Fibroblast of lung (primary cell): ENCODE measurements at regions not wholly inside any gene's neighbourhood (a gene's known extent, or its start where the extent isn't known, plus 50 kb on each side); places are given as distances from the start of the nearest gene placed in this dataset.

Experiments used
- DNase-seq, 2 donors: peaks; one replicate each; pipeline versions ENCODE4 v3.0.0 to v3.0.0-alpha.2; 2010; ENCODE audit warnings: low read depth in 2 of 2
- H2AFZ ChIP-seq: 2 replicates; pipeline ENCODE4 v1.5.1; 2012; ENCODE audit warnings: low read length, control low read depth, inconsistent platforms
- H3K27ac ChIP-seq: 2 replicates; pipeline ENCODE4 v1.5.1; 2011; ENCODE audit warnings: low read length, control low read depth; ENCODE audit not compliant: insufficient read depth
- H3K27me3 ChIP-seq: 2 replicates; pipeline ENCODE4 v1.5.1; 2011; ENCODE audit warnings: mild to moderate bottlenecking, low read length; ENCODE audit not compliant: control insufficient read depth, insufficient read depth
- H3K36me3 ChIP-seq: 2 replicates; pipeline ENCODE4 v1.5.1; 2011; ENCODE audit warnings: low read length; ENCODE audit not compliant: control insufficient read depth, insufficient read depth
- H3K4me1 ChIP-seq: 2 replicates; pipeline ENCODE4 v1.5.1; 2011; ENCODE audit warnings: low read length; ENCODE audit not compliant: control insufficient read depth, insufficient read depth; ENCODE audit errors: extremely low read depth
- H3K4me2 ChIP-seq: 2 replicates; pipeline ENCODE4 v1.5.1; 2011; ENCODE audit warnings: low read length, control low read depth; ENCODE audit not compliant: insufficient read depth; ENCODE audit errors: extremely low read depth
- H3K4me3 ChIP-seq, 4 experiments: fragments of 200-600 bp in 1 of 4; sonication (generic) in 1 of 4; replicated peaks in 1 of 4; 2 replicates each; pipeline ENCODE4 v1.5.1; 2011 to 2016; ENCODE audit warnings: low read length in 4 of 4, low read depth in 3 of 4, mild to moderate bottlenecking in 3 of 4, control low read depth in 2 of 4, inconsistent platforms in 1 of 4, mixed read lengths in 1 of 4; ENCODE audit not compliant: insufficient read depth in 1 of 4; ENCODE audit errors: control extremely low read depth in 1 of 4
- H3K79me2 ChIP-seq: 2 replicates; pipeline ENCODE4 v1.5.1; 2012; ENCODE audit warnings: mild to moderate bottlenecking, low read length, inconsistent platforms; ENCODE audit not compliant: control insufficient read depth, insufficient read depth
- H3K9ac ChIP-seq: 2 replicates; pipeline ENCODE4 v1.5.1; 2011; ENCODE audit warnings: mild to moderate bottlenecking, low read length, control low read depth; ENCODE audit not compliant: insufficient read depth
- H3K9me3 ChIP-seq: 2 replicates; pipeline ENCODE4 v1.5.1; 2012; ENCODE audit warnings: low read depth, low read length; ENCODE audit not compliant: control insufficient read depth, insufficient read depth
- H4K20me1 ChIP-seq: 2 replicates; pipeline ENCODE4 v1.5.1; 2011; ENCODE audit warnings: low read length; ENCODE audit not compliant: control insufficient read depth, insufficient read depth; ENCODE audit errors: extremely low read depth
- EZH2 ChIP-seq: IDR thresholded peaks from 2 replicates; pipeline ENCODE4 v1.5.1; 2012; ENCODE audit warnings: low read length, control low read depth, mild to moderate bottlenecking; ENCODE audit errors: missing control alignments
- TF ChIP-seq, protein P1 (sequence below), 2 donors: IDR thresholded peaks in 1 of 2; conservative IDR thresholded peaks in 1 of 2; 1 replicate in 1 of 2; 2 replicates in 1 of 2; pipeline ENCODE4 v1.5.1; 2011 to 2012; ENCODE audit warnings: low read length in 2 of 2, control low read depth in 1 of 2, inconsistent platforms in 1 of 2, low read depth in 1 of 2, mild to moderate bottlenecking in 1 of 2

DNA sequence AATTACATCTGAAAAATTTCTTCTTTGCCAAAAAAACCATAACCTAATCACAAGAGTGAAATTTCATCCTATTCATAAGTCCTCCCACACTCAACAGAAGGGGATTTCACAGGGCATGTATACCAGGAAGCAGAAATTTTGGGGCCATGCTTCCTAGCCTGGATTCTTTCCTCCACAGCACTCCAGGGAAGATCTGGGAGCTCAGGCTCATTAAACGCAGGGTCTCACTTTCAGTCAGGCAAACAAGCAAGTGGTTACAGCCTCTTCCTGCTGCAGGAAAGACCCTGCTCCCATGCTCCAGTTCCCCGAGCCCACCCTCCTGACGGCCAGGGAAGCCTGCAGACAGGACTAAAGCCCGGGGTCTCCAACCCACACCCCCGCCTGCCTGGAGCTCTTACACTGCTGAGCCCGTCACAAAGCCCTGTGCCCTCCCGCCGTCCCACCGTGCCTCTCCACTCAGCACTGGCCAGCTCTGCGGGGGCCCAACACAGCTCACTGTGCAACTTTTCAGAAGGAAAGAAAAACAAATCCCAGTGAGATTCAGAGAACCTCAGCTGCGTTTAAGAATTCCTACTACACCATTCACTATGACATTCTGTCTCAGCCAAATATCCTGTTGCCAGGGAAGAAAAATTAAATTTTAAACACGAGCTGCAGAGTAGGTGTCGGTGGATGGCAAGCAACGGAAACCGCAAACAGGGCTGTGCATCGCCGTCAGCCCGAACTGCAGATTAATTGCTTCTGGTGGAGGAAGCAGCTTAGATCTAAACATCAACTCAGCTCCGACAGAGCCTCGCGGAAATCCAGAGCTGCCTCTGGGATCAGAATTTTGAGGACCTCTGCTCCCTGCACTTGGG is 106.7 kb upstream of the SFSWAP start:
- H3K4me3 ChIP-seq, result no peak overlapping the region
- no peak for TF ChIP-seq EZH2
- TF ChIP-seq, protein P1, sequence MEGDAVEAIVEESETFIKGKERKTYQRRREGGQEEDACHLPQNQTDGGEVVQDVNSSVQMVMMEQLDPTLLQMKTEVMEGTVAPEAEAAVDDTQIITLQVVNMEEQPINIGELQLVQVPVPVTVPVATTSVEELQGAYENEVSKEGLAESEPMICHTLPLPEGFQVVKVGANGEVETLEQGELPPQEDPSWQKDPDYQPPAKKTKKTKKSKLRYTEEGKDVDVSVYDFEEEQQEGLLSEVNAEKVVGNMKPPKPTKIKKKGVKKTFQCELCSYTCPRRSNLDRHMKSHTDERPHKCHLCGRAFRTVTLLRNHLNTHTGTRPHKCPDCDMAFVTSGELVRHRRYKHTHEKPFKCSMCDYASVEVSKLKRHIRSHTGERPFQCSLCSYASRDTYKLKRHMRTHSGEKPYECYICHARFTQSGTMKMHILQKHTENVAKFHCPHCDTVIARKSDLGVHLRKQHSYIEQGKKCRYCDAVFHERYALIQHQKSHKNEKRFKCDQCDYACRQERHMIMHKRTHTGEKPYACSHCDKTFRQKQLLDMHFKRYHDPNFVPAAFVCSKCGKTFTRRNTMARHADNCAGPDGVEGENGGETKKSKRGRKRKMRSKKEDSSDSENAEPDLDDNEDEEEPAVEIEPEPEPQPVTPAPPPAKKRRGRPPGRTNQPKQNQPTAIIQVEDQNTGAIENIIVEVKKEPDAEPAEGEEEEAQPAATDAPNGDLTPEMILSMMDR (conservative IDR thresholded peaks at IDR 0.05 in 1 of 2, IDR thresholded peaks at IDR 0.05 in 1 of 2; ENCODE audit: low read depth in 1 of 2, low read length in 2 of 2), result no peak
- no peaks in the 10 kb centered on the region for H3K4me1 ChIP-seq
- DNase-seq, result no peak
- H3K27ac ChIP-seq, result no peak overlapping the region
- H3K9ac ChIP-seq, result no peak overlapping the region
- no peak overlapping the region for H3K4me2 ChIP-seq
- no peaks in the 10 kb centered on the region for H3K36me3 ChIP-seq
- H4K20me1 ChIP-seq, result no peaks in the 10 kb centered on the region
- no peak overlapping the region for H2AFZ ChIP-seq
- H3K79me2 ChIP-seq, result no peaks in the 10 kb centered on the region
- H3K9me3 ChIP-seq, result no peaks in the 10 kb centered on the region
- no peaks in the 10 kb centered on the region for H3K27me3 ChIP-seq

DNA sequence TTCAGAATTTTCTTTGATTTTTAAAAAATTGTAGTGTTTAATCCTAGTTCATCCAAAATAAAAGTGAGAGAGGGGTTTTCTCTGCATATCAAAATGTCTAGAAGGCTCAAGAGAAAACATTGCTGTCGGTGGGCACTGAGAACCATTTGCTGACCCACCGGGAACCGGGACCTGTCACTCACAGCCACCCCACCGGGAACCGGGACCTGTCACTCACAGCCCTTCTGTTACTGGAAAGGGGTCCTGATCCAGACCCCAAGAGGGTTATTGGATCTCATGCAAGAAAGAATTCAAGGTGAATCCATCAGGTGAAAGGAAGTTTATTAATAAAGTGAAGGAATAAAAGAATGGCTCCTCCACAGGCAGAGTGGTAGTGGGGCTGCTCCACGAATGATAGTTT is 106.0 kb upstream of the SFSWAP start:
- no peak for DNase-seq
- H3K4me2 ChIP-seq, result no peak overlapping the region
- H3K4me3 ChIP-seq, result no peak overlapping the region
- no peaks in the 10 kb centered on the region for H3K79me2 ChIP-seq
- H3K9me3 ChIP-seq, result no peaks in the 10 kb centered on the region
- no peak overlapping the region for H3K9ac ChIP-seq
- no peak overlapping the region for H3K27ac ChIP-seq
- no peak overlapping the region for H2AFZ ChIP-seq
- no peaks in the 10 kb centered on the region for H3K4me1 ChIP-seq
- TF ChIP-seq, protein P1 (conservative IDR thresholded peaks at IDR 0.05 in 1 of 2, IDR thresholded peaks at IDR 0.05 in 1 of 2; ENCODE audit: low read depth in 1 of 2, low read length in 2 of 2), result no peak
- no peak for TF ChIP-seq EZH2
- no peaks in the 10 kb centered on the region for H3K36me3 ChIP-seq
- no peaks in the 10 kb centered on the region for H3K27me3 ChIP-seq
- H4K20me1 ChIP-seq, result no peaks in the 10 kb centered on the region

DNA sequence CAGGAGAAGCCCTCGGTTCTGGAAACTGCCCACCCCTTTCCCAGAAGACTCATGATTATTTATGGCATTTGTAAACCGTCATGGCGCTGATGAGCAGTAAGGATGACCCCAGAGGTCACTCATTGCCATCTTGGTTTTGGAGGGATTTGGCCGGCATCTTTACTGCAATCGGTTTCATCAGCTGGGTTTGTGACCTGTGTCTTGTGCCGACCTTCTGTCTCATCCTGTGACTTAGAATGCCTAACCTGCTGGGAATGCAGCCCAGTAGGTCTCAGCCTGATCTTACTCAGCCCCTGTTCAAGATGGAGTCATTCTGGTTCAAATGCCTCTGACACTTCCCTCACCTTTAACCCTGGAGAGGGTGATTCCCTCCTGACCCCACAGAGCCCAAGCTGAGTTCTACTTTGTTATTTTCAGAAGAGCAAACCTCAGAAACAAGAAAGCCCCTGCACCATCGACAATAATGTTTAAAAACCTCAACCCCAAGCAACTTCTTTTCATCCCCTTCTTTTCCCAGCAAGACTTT is 105.5 kb upstream of the SFSWAP start:
- DNase-seq, result no peak
- no peaks in the 10 kb centered on the region for H3K27me3 ChIP-seq
- no peak overlapping the region for H3K4me2 ChIP-seq
- H2AFZ ChIP-seq, result no peak overlapping the region
- H3K4me1 ChIP-seq, result no peaks in the 10 kb centered on the region
- H3K4me3 ChIP-seq, result no peak overlapping the region
- H3K36me3 ChIP-seq, result no peaks in the 10 kb centered on the region
- no peaks in the 10 kb centered on the region for H3K9me3 ChIP-seq
- no peaks in the 10 kb centered on the region for H3K79me2 ChIP-seq
- no peak overlapping the region for H3K27ac ChIP-seq
- TF ChIP-seq, protein P1 (conservative IDR thresholded peaks at IDR 0.05 in 1 of 2, IDR thresholded peaks at IDR 0.05 in 1 of 2; ENCODE audit: low read depth in 1 of 2, low read length in 2 of 2), result no peak
- no peak for TF ChIP-seq EZH2
- H3K9ac ChIP-seq, result no peak overlapping the region
- no peaks in the 10 kb centered on the region for H4K20me1 ChIP-seq
